ENCODE measurements at regions not wholly inside any gene's neighbourhood (a gene's known extent, or its start where the extent isn't known, plus 50 kb on each side); places are given as distances from the start of the nearest gene placed in this dataset.
A peak's percentile ranks its signal among the peaks of the same experiment; 100 is the strongest.

DNA sequence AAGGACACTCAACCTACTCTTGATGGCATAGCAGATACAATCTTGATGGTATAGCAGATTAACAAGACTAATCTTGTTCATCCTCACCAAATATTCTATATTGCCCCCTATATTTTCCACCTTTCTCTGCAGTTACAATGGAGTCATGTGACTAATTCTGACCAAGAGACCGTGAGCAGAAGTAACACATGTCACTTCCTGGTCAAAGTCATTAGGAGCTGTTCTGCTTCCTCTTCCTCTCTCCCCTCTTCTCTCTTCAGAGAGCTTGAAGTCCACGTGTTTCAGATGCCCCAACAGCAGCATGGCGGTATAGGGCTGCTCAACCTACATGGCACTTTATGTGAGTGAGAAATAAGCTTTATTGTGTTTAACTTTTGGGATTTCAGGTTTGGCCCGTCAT is 55.3 kb upstream of the ERCC4 start:
- no peak overlapping the region for H3K27ac ChIP-seq (ENCODE audit: control insufficient read depth, insufficient read depth)
- CTCF ChIA-PET: interaction anchor here (0.7 to 3.7 kb wide), 12 partner anchors 10 to 985 kb away, joined by 3 to 57 read pairs (median 3); partner anchors contain the start of gene ERCC4

More for the DNA sequence above, 55.3 kb upstream of the ERCC4 start:
- ChIA-PET POLR2A (interaction anchor here (0.7 kb wide), 1 partner anchor 721 kb away, joined by 3 read pairs; no protein-coding TSS in a partner anchor), SMC1A (ENCODE audit: uncharacterized antibody, unreplicated experiment) (interaction anchor here (0.6 to 2.1 kb wide), 8 partner anchors 9 to 1035 kb away, joined by 3 to 12 read pairs (median 4); partner anchors contain the start of gene ERCC4), RAD21 (ENCODE audit: unreplicated experiment) (interaction anchor here (0.9 to 2.0 kb wide), 3 partner anchors 53 to 312 kb away, joined by 3 to 11 read pairs (median 6); partner anchors contain the start of gene ERCC4)
- TF ChIP-seq, protein P1, sequence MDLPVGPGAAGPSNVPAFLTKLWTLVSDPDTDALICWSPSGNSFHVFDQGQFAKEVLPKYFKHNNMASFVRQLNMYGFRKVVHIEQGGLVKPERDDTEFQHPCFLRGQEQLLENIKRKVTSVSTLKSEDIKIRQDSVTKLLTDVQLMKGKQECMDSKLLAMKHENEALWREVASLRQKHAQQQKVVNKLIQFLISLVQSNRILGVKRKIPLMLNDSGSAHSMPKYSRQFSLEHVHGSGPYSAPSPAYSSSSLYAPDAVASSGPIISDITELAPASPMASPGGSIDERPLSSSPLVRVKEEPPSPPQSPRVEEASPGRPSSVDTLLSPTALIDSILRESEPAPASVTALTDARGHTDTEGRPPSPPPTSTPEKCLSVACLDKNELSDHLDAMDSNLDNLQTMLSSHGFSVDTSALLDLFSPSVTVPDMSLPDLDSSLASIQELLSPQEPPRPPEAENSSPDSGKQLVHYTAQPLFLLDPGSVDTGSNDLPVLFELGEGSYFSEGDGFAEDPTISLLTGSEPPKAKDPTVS (IDR thresholded peaks at IDR 0.05; ENCODE audit: low read depth, low read length): no peak
- TF ChIP-seq RAD51 (IDR thresholded peaks at IDR 0.05): peak; percentile 52; the same call in 1 of the 2 replicates
- TF ChIP-seq, protein P2, sequence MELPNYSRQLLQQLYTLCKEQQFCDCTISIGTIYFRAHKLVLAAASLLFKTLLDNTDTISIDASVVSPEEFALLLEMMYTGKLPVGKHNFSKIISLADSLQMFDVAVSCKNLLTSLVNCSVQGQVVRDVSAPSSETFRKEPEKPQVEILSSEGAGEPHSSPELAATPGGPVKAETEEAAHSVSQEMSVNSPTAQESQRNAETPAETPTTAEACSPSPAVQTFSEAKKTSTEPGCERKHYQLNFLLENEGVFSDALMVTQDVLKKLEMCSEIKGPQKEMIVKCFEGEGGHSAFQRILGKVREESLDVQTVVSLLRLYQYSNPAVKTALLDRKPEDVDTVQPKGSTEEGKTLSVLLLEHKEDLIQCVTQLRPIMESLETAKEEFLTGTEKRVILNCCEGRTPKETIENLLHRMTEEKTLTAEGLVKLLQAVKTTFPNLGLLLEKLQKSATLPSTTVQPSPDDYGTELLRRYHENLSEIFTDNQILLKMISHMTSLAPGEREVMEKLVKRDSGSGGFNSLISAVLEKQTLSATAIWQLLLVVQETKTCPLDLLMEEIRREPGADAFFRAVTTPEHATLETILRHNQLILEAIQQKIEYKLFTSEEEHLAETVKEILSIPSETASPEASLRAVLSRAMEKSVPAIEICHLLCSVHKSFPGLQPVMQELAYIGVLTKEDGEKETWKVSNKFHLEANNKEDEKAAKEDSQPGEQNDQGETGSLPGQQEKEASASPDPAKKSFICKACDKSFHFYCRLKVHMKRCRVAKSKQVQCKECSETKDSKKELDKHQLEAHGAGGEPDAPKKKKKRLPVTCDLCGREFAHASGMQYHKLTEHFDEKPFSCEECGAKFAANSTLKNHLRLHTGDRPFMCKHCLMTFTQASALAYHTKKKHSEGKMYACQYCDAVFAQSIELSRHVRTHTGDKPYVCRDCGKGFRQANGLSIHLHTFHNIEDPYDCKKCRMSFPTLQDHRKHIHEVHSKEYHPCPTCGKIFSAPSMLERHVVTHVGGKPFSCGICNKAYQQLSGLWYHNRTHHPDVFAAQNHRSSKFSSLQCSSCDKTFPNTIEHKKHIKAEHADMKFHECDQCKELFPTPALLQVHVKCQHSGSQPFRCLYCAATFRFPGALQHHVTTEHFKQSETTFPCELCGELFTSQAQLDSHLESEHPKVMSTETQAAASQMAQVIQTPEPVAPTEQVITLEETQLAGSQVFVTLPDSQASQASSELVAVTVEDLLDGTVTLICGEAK (IDR thresholded peaks at IDR 0.05; ENCODE audit: borderline replicate concordance): no peak
- TF ChIP-seq, protein P3, sequence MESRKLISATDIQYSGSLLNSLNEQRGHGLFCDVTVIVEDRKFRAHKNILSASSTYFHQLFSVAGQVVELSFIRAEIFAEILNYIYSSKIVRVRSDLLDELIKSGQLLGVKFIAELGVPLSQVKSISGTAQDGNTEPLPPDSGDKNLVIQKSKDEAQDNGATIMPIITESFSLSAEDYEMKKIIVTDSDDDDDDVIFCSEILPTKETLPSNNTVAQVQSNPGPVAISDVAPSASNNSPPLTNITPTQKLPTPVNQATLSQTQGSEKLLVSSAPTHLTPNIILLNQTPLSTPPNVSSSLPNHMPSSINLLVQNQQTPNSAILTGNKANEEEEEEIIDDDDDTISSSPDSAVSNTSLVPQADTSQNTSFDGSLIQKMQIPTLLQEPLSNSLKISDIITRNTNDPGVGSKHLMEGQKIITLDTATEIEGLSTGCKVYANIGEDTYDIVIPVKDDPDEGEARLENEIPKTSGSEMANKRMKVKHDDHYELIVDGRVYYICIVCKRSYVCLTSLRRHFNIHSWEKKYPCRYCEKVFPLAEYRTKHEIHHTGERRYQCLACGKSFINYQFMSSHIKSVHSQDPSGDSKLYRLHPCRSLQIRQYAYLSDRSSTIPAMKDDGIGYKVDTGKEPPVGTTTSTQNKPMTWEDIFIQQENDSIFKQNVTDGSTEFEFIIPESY (IDR thresholded peaks at IDR 0.05): peak; percentile 49; the same call in 1 of the 2 replicates
- 0 out of 2 replicates have a peak, but pooled peaks have one; percentile 22 for TF ChIP-seq GABPA (IDR thresholded peaks at IDR 0.05; ENCODE audit: low read depth)
- TF ChIP-seq CBX3 (IDR thresholded peaks at IDR 0.05; ENCODE audit: borderline replicate concordance, low read depth): no peak
- H3K4me3 ChIP-seq: no peak overlapping the region
- no peaks in the 10 kb centered on the region for H3K79me2 ChIP-seq (ENCODE audit: control insufficient read depth, insufficient read depth, low read length)
- H4K20me1 ChIP-seq (ENCODE audit: control insufficient read depth, insufficient read depth): no peaks in the 10 kb centered on the region
- no peak for FAIRE-seq
- peak overlapping the region; percentile 72 for H2AFZ ChIP-seq (ENCODE audit: control insufficient read depth, low read depth, low read length)
- peak; percentile 16; the same call in 2 of the 3 replicates for ATAC-seq
- intact Hi-C loops (cut with micrococcal nuclease; ENCODE audit: unreplicated experiment): no loop called here
- no peaks in the 10 kb centered on the region for H3K36me3 ChIP-seq (ENCODE audit: control insufficient read depth in 2 of 2, insufficient read depth in 2 of 2, low read length in 1 of 2)
- peaks cover 4% of the 10 kb centered on the region; the same call in 2 of the 3 replicates for H3K9me3 ChIP-seq (replicated peaks; ENCODE audit: control insufficient read depth, insufficient read depth, low read length)
- no TSS peak for BruUV-seq (replicated peaks)
- no peaks in the 10 kb centered on the region for H3K4me1 ChIP-seq (ENCODE audit: control insufficient read depth, insufficient read depth, low read length)
- in situ Hi-C loops (cut with MboI): no loop called here
- H3K27me3 ChIP-seq (replicated peaks in 1 of 2; ENCODE audit: control insufficient read depth in 2 of 2, insufficient read depth in 2 of 2, low read length in 1 of 2): no peaks in the 10 kb centered on the region
- 0 out of 2 replicates have a peak overlapping the region, but pooled peaks have one; percentile 17 for H3K4me2 ChIP-seq (ENCODE audit: control insufficient read depth, insufficient read depth)
- WGBS (ENCODE audit: insufficient coverage, insufficient replicate concordance, low lambda C conversion rate, missing lambda C conversion rate): 42% methylated on average over 4 of the region's 4 CpGs
- no peak for DNase-seq (ENCODE audit: low read depth, low spot score)
- H3K9ac ChIP-seq (ENCODE audit: control insufficient read depth, insufficient read depth, low read length): no peak overlapping the region
